Nephron (organoid): ENCODE measurements at regions not wholly inside any gene's neighbourhood (a gene's known extent, or its start where the extent isn't known, plus 50 kb on each side); places are given as distances from the start of the nearest gene placed in this dataset.

Experiments used
- H3K27ac Mint-ChIP-seq, 3 experiments: 2 replicates each; pipeline ENCODE4 v1.8.0; 2020; ENCODE audit warnings: mixed read lengths in 3 of 3, mild to moderate bottlenecking in 2 of 3, moderate library complexity in 1 of 3
- H3K27me3 Mint-ChIP-seq: 2 replicates; pipeline ENCODE4 v1.8.0; 2021; ENCODE audit warnings: low read depth, mild to moderate bottlenecking, moderate library complexity, mixed read lengths
- H3K36me3 Mint-ChIP-seq: 2 replicates; pipeline ENCODE4 v1.8.0; 2020; ENCODE audit warnings: low read depth, mixed read lengths
- H3K4me1 Mint-ChIP-seq: 2 replicates; pipeline ENCODE4 v1.8.0; 2020; ENCODE audit warnings: mixed read lengths
- H3K4me3 Mint-ChIP-seq, 3 experiments: 2 replicates each; pipeline ENCODE4 v1.8.0; 2020; ENCODE audit warnings: mild to moderate bottlenecking in 3 of 3, mixed read lengths in 3 of 3, moderate library complexity in 2 of 3
- H3K9me3 Mint-ChIP-seq: 2 replicates; pipeline ENCODE4 v1.8.0; 2020; ENCODE audit warnings: mixed read lengths
- CTCF ChIP-seq, 3 experiments: fragments of 200-600 bp; sonication (generic); IDR thresholded peaks; one replicate each; pipeline ENCODE4 v1.5.0; 2021; ENCODE audit warnings: antibody characterized with exemption in 3 of 3; ENCODE audit not compliant: unreplicated experiment in 3 of 3

- Mint-ChIP-seq H3K4me1 (no peaks in the 10 kb centered on the region), H3K9me3 (no peaks in the 10 kb centered on the region), H3K27me3 (peaks cover 4% of the 10 kb centered on the region), H3K4me3 (no peak overlapping the region), H3K36me3 (no peaks in the 10 kb centered on the region), H3K27ac (no peak overlapping the region)
- no peak for TF ChIP-seq CTCF (IDR thresholded peaks at IDR 0.05; ENCODE audit: unreplicated experiment in 3 of 3)
These were observed 75.3 kb upstream of the RGS4 start for GRCh38 chr1:162993846-162994245.

DNA sequence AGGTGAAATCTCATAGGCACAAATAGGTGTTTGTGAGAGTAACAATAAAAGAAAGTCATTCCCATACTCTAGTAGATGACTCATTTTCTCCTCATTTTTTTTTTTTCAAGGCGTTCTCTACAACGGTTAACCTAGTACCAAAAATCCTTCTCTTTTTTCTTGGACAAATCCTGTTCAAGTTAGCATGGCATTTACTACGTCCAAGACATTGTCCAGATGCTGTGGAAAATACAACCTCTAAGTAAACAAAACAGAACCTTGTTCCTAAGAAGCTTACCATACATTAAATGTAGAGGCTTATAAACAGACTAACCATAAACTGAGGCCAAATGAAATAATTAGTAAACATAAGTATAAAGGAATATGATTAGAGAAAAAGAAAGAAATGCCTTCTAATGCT is 76.2 kb upstream of the RGS4 start:
- no peaks in the 10 kb centered on the region for H3K4me1 Mint-ChIP-seq
- TF ChIP-seq CTCF (IDR thresholded peaks at IDR 0.05; ENCODE audit: unreplicated experiment in 3 of 3), result no peak
- H3K27me3 Mint-ChIP-seq, result peaks cover 4% of the 10 kb centered on the region
- no peaks in the 10 kb centered on the region for H3K9me3 Mint-ChIP-seq
- no peak overlapping the region for H3K27ac Mint-ChIP-seq
- H3K4me3 Mint-ChIP-seq, result no peak overlapping the region
- H3K36me3 Mint-ChIP-seq, result no peaks in the 10 kb centered on the region

DNA sequence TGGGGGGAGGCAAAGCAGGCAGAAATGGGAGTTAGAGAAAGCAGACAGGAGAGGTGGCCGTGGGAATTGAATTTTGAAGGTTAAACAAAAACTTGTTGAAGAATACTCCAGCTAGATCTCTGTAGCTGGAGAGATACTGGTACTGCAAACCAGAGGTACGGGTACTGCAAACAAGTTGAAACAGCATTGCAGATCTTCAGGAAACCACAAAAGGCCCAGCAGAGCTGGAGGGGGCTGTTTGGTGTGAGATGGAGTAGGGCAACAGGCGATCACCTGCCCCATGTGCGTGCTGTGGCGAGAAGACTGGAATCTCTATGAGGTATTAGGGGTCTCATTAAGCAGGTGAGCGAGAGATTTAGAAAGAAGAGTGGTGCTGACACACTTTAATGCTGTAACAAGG is 77.7 kb upstream of the RGS4 start:
- no peak for TF ChIP-seq CTCF (IDR thresholded peaks at IDR 0.05; ENCODE audit: unreplicated experiment in 3 of 3)
- Mint-ChIP-seq H3K4me3 (no peak overlapping the region), H3K36me3 (no peaks in the 10 kb centered on the region), H3K9me3 (no peaks in the 10 kb centered on the region), H3K27me3 (peaks cover 4% of the 10 kb centered on the region), H3K27ac (no peak overlapping the region), H3K4me1 (no peaks in the 10 kb centered on the region)

GRCh38 chr1:162990665-162991064 is 78.5 kb upstream of the RGS4 start:
- Mint-ChIP-seq H3K27ac (no peak overlapping the region), H3K4me1 (no peaks in the 10 kb centered on the region), H3K36me3 (no peaks in the 10 kb centered on the region), H3K27me3 (peaks cover 4% of the 10 kb centered on the region), H3K4me3 (no peak overlapping the region), H3K9me3 (no peaks in the 10 kb centered on the region)
- TF ChIP-seq CTCF (IDR thresholded peaks at IDR 0.05; ENCODE audit: unreplicated experiment in 3 of 3), result no peak

DNA sequence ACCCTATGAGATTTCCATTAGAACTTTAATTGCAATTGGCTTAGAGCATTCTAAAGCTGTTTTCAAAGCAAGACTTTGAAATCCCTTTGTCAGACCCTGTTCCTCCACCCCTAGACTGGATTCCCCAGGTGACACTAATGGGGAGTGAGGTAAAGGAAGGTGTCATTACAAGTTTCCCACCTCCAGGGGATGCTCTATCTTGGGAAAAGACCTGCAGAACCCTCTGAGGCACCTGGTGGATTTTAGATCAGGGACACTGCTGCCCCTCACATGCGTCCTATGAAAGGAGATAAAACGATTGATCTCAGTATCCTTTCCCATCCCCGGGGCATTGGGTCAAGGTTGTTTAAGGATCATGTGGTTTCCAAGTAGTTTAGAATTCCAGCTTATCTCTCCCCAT is 80.3 kb upstream of the RGS4 start:
- Mint-ChIP-seq H3K36me3 (no peaks in the 10 kb centered on the region), H3K9me3 (no peaks in the 10 kb centered on the region), H3K27ac (no peak overlapping the region), H3K27me3 (peaks cover 7% of the 10 kb centered on the region), H3K4me3 (no peak overlapping the region), H3K4me1 (no peaks in the 10 kb centered on the region)
- TF ChIP-seq CTCF (IDR thresholded peaks at IDR 0.05; ENCODE audit: unreplicated experiment in 3 of 3), result no peak

DNA sequence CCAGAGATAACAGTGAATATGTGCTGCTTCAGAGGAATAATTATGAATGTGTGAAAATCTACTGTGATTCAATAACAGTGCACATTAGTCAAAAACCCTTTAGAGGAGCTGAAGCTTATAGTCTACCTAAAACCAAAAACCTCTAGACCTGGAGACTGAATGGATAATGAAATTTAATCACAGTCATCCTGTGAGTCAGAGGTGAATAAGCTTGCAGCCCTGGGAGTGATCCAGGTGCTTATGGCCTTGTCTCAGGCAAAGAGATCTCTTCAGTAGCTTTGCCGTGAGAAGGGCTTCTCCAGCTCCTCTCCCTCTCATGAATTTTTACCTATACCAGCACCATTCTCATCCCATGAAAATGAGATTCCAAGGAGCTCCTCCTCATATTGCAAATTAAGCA is 81.3 kb upstream of the RGS4 start:
- TF ChIP-seq CTCF (IDR thresholded peaks at IDR 0.05; ENCODE audit: unreplicated experiment in 3 of 3), result no peak
- H3K4me1 Mint-ChIP-seq, result no peaks in the 10 kb centered on the region
- H3K27me3 Mint-ChIP-seq, result peaks cover 7% of the 10 kb centered on the region
- no peaks in the 10 kb centered on the region for H3K9me3 Mint-ChIP-seq
- no peak overlapping the region for H3K4me3 Mint-ChIP-seq
- H3K36me3 Mint-ChIP-seq, result no peaks in the 10 kb centered on the region
- no peak overlapping the region for H3K27ac Mint-ChIP-seq
